ENCODE measurements at regions not wholly inside any gene's neighbourhood (a gene's known extent, or its start where the extent isn't known, plus 50 kb on each side); places are given as distances from the start of the nearest gene placed in this dataset.
"Not testable (repeated sequence)": the region's sequence is repeated elsewhere in the genome, so short reads cannot be mapped to it uniquely, and the experiment has no call there.

GRCh38 chr1:30366911-30367310 is 356.5 kb downstream of the MATN1 start:
- Mint-ChIP-seq H3K36me3 (ENCODE audit: insufficient read depth) (no peaks in the 10 kb centered on the region), H3K9me3 (no peaks in the 10 kb centered on the region), H3K4me1 (no peaks in the 10 kb centered on the region), H3K27ac (ENCODE audit: low read depth) (no peak overlapping the region), H3K27me3 (peaks cover 10% of the 10 kb centered on the region), H3K4me3 (no peak overlapping the region)
- ATAC-seq (replicated peaks; ENCODE audit: extremely low read depth, poor library complexity, severe bottlenecking) (no peak), DNase-seq (ENCODE audit: low spot score in 2 of 2) (no peak)

- DNase-seq (ENCODE audit: low spot score in 2 of 2) = no peak
- ATAC-seq (replicated peaks; ENCODE audit: extremely low read depth, poor library complexity, severe bottlenecking) = no peak
- no peak overlapping the region for H3K27ac Mint-ChIP-seq (ENCODE audit: low read depth)
- no peak overlapping the region for H3K4me3 Mint-ChIP-seq
- H3K4me1 Mint-ChIP-seq = no peaks in the 10 kb centered on the region
- no peaks in the 10 kb centered on the region for H3K36me3 Mint-ChIP-seq (ENCODE audit: insufficient read depth)
- H3K9me3 Mint-ChIP-seq = no peaks in the 10 kb centered on the region
- H3K27me3 Mint-ChIP-seq = peaks cover 12% of the 10 kb centered on the region
Measured at GRCh38 chr1:30366199-30366598, 357.2 kb downstream of the MATN1 start.

DNA sequence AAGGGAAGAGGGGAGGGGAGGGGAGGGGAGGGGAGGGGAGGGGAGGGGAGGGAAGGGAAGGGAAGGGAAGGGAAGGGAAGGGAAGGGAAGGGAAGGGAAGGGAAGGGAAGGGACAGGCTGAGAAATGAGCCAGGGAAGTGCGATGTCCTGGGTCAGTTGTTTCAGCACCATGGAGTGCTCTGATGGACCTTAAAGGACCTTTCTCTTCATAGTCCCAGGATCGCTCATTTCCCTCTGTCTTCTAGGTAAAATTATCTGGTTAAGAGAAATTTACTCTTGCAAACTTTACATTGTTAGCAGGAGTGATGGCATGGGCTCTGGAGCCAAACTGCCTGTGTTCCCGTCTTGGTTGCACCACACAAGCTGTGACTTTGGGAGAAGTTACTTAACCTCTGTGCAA is 357.8 kb downstream of the MATN1 start:
- peaks cover 12% of the 10 kb centered on the region for H3K27me3 Mint-ChIP-seq
- no peak for ATAC-seq (replicated peaks; ENCODE audit: extremely low read depth, poor library complexity, severe bottlenecking)
- H3K36me3 Mint-ChIP-seq (ENCODE audit: insufficient read depth) = no peaks in the 10 kb centered on the region
- H3K27ac Mint-ChIP-seq (ENCODE audit: low read depth) = no peak overlapping the region
- no peaks in the 10 kb centered on the region for H3K4me1 Mint-ChIP-seq
- no peaks in the 10 kb centered on the region for H3K9me3 Mint-ChIP-seq
- DNase-seq (ENCODE audit: low spot score in 2 of 2) = no peak
- no peak overlapping the region for H3K4me3 Mint-ChIP-seq

- DNase-seq (ENCODE audit: low spot score in 2 of 2) (no peak), ATAC-seq (replicated peaks; ENCODE audit: extremely low read depth, poor library complexity, severe bottlenecking) (no peak)
- Mint-ChIP-seq H3K9me3 (no peaks in the 10 kb centered on the region), H3K4me1 (no peaks in the 10 kb centered on the region), H3K36me3 (ENCODE audit: insufficient read depth) (no peaks in the 10 kb centered on the region), H3K27me3 (peaks cover 25% of the 10 kb centered on the region), H3K27ac (ENCODE audit: low read depth) (no peak overlapping the region), H3K4me3 (no peak overlapping the region)
Measured at GRCh38 chr1:30363031-30363430, 360.4 kb downstream of the MATN1 start.

DNA sequence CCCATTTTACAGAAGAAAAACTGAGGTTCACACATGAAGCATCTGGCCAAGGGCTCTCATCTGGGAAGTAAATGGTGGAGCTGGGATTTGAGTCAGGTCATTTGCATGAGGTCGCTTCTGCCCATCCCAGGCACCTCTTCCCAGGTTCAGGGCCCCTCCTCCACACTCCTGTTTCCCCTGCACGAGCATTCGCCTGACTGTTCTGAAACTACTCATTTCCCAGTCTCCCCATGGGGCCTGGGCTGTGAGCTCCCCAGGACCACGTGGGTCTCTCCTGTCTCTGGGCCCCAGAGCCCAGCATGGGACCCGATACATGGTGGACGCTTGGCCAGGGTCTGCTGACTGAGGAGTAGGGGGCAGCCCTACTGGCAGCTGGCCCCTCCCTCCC is 360.8 kb downstream of the MATN1 start:
- Mint-ChIP-seq H3K27me3 (peaks cover 25% of the 10 kb centered on the region), H3K36me3 (ENCODE audit: insufficient read depth) (no peaks in the 10 kb centered on the region), H3K9me3 (no peaks in the 10 kb centered on the region), H3K4me3 (no peak overlapping the region), H3K27ac (ENCODE audit: low read depth) (no peak overlapping the region), H3K4me1 (no peaks in the 10 kb centered on the region)
- DNase-seq (ENCODE audit: low spot score in 2 of 2) (no peak), ATAC-seq (replicated peaks; ENCODE audit: extremely low read depth, poor library complexity, severe bottlenecking) (no peak)

DNA sequence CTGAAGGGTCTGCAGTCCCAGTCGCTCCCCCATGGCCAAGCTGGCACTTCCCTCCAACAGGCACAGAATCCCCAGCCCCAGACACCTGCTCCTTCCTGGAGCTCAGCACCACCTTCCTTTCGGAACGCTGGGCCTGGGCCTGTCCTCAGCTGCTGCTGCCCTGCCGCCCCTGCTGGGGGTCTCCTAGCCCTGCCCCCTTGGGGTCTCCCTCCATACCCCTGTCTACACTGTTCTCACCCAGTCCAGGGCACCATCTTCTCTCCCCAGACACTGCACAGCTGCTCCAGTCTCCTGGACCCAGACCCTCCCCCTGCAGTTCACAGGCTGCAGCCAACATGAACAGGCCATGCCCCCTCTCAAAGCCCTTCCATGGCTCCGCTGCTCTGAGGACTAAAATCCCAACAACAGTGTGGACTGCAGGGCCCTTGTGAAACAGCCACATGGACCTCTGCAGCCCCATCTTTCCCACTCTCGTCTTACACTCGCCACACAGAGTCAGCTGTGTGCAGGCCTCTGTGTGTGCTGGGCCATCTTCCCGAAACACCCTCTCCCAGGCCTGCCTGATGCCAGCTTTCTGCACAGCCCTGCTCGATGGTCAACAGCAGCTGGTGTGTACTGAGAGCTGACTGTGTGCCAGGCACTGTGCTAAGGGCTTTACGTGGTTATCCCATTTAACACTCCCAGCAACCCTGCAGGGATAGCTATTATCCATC is 361.3 kb downstream of the MATN1 start:
- peaks cover 28% of the 10 kb centered on the region for H3K27me3 Mint-ChIP-seq
- H3K9me3 Mint-ChIP-seq; DNase-seq (ENCODE audit: low spot score in 2 of 2); H3K4me3 Mint-ChIP-seq; H3K36me3 Mint-ChIP-seq (ENCODE audit: insufficient read depth); ATAC-seq (replicated peaks; ENCODE audit: extremely low read depth, poor library complexity, severe bottlenecking); H3K4me1 Mint-ChIP-seq; H3K27ac Mint-ChIP-seq (ENCODE audit: low read depth): not testable (repeated sequence)

DNA sequence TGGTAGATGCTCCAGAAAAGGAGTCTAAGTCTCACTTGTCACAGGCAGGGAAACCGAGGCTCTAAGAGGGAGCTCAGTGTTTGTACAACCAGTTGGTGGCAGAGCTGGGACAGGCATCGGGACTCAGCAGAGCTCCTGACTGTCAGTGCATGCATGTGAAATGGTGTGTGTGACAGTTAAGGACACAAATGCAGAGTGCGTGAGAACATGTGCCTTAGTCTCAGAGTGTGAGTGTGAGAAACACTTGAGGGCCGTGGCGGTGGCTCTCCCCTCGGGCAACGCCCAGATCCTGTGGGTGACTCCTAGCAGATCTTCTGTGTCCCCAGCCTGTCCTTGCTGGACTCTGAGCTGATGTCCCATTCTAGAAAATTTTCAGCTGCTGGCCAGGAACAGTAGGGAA is 362.6 kb downstream of the MATN1 start:
- DNase-seq (ENCODE audit: low spot score in 2 of 2) (no peak), ATAC-seq (replicated peaks; ENCODE audit: extremely low read depth, poor library complexity, severe bottlenecking) (no peak)
- H3K27me3 Mint-ChIP-seq = peaks cover 41% of the 10 kb centered on the region
- no peaks in the 10 kb centered on the region for H3K4me1 Mint-ChIP-seq
- H3K9me3 Mint-ChIP-seq = no peaks in the 10 kb centered on the region
- H3K4me3 Mint-ChIP-seq = no peak overlapping the region
- no peaks in the 10 kb centered on the region for H3K36me3 Mint-ChIP-seq (ENCODE audit: insufficient read depth)
- no peak overlapping the region for H3K27ac Mint-ChIP-seq (ENCODE audit: low read depth)

- Mint-ChIP-seq H3K27ac (ENCODE audit: low read depth) (no peak overlapping the region), H3K4me3 (no peak overlapping the region), H3K4me1 (no peaks in the 10 kb centered on the region), H3K9me3 (no peaks in the 10 kb centered on the region), H3K27me3 (peaks cover 45% of the 10 kb centered on the region), H3K36me3 (ENCODE audit: insufficient read depth) (no peaks in the 10 kb centered on the region)
- ATAC-seq (replicated peaks; ENCODE audit: extremely low read depth, poor library complexity, severe bottlenecking) (no peak), DNase-seq (ENCODE audit: low spot score in 2 of 2) (no peak)
Measured at GRCh38 chr1:30360281-30360680, 363.1 kb downstream of the MATN1 start.

GRCh38 chr1:30359539-30360220 is 363.7 kb downstream of the MATN1 start:
- Mint-ChIP-seq H3K36me3 (ENCODE audit: insufficient read depth) (no peaks in the 10 kb centered on the region), H3K4me1 (no peaks in the 10 kb centered on the region), H3K9me3 (no peaks in the 10 kb centered on the region), H3K27me3 (peaks cover 51% of the 10 kb centered on the region), H3K4me3 (no peak overlapping the region), H3K27ac (ENCODE audit: low read depth) (no peak overlapping the region)
- no peak for ATAC-seq (replicated peaks; ENCODE audit: extremely low read depth, poor library complexity, severe bottlenecking)
- no peak for DNase-seq (ENCODE audit: low spot score in 2 of 2)

GRCh38 chr1:30358500-30358899 is 364.9 kb downstream of the MATN1 start:
- H3K27ac Mint-ChIP-seq (ENCODE audit: low read depth) = no peak overlapping the region
- no peak for ATAC-seq (replicated peaks; ENCODE audit: extremely low read depth, poor library complexity, severe bottlenecking)
- peaks cover 55% of the 10 kb centered on the region for H3K27me3 Mint-ChIP-seq
- no peaks in the 10 kb centered on the region for H3K4me1 Mint-ChIP-seq
- H3K4me3 Mint-ChIP-seq = no peak overlapping the region
- DNase-seq (ENCODE audit: low spot score in 2 of 2) = no peak
- no peaks in the 10 kb centered on the region for H3K36me3 Mint-ChIP-seq (ENCODE audit: insufficient read depth)
- H3K9me3 Mint-ChIP-seq = no peaks in the 10 kb centered on the region

- H3K27me3 Mint-ChIP-seq = peaks cover 48% of the 10 kb centered on the region
- DNase-seq (ENCODE audit: low spot score in 2 of 2) (no peak), ATAC-seq (replicated peaks; ENCODE audit: extremely low read depth, poor library complexity, severe bottlenecking) (no peak)
- no peak overlapping the region for H3K4me3 Mint-ChIP-seq
- no peaks in the 10 kb centered on the region for H3K36me3 Mint-ChIP-seq (ENCODE audit: insufficient read depth)
- H3K9me3 Mint-ChIP-seq = no peaks in the 10 kb centered on the region
- H3K4me1 Mint-ChIP-seq = no peaks in the 10 kb centered on the region
- H3K27ac Mint-ChIP-seq (ENCODE audit: low read depth) = no peak overlapping the region
Measured at GRCh38 chr1:30356839-30357238, 366.5 kb downstream of the MATN1 start.

GRCh38 chr1:30354410-30354809 is 369.0 kb downstream of the MATN1 start:
- ATAC-seq (replicated peaks; ENCODE audit: extremely low read depth, poor library complexity, severe bottlenecking) = no peak
- Mint-ChIP-seq H3K4me3 (no peak overlapping the region), H3K36me3 (ENCODE audit: insufficient read depth) (no peaks in the 10 kb centered on the region), H3K9me3 (no peaks in the 10 kb centered on the region), H3K4me1 (no peaks in the 10 kb centered on the region), H3K27ac (ENCODE audit: low read depth) (no peak overlapping the region), H3K27me3 (peaks cover 53% of the 10 kb centered on the region)
- DNase-seq (ENCODE audit: low spot score in 2 of 2) = no peak

- no peaks in the 10 kb centered on the region for H3K36me3 Mint-ChIP-seq (ENCODE audit: insufficient read depth)
- DNase-seq (ENCODE audit: low spot score in 2 of 2) = no peak
Measured at GRCh38 chr1:30353637-30354036, 369.7 kb downstream of the MATN1 start.

More at GRCh38 chr1:30353637-30354036, 369.7 kb downstream of the MATN1 start:
- H3K27me3 Mint-ChIP-seq = peaks cover 56% of the 10 kb centered on the region
- H3K4me1 Mint-ChIP-seq = no peaks in the 10 kb centered on the region
- no peak for ATAC-seq (replicated peaks; ENCODE audit: extremely low read depth, poor library complexity, severe bottlenecking)
- no peak overlapping the region for H3K4me3 Mint-ChIP-seq
- H3K9me3 Mint-ChIP-seq = no peaks in the 10 kb centered on the region
- H3K27ac Mint-ChIP-seq (ENCODE audit: low read depth) = no peak overlapping the region
